Stomach (tissue), 8 donors: ENCODE measurements at regions not wholly inside any gene's neighbourhood (a gene's known extent, or its start where the extent isn't known, plus 50 kb on each side); places are given as distances from the start of the nearest gene placed in this dataset.

ENCODE experiments used
- DNase-seq, 2 donors: peaks; one replicate each; pipeline versions ENCODE4 v3.0.0 to v3.0.0-alpha.2; 2013 to 2019
- H3K27ac ChIP-seq, 5 donors: fragments of 200-600 bp in 4 of 5; sonication (generic) in 4 of 5; one replicate each; pipeline ENCODE4 v1.5.1; 2013 to 2019; ENCODE audit warnings: mild to moderate bottlenecking in 1 of 5, moderate library complexity in 1 of 5
- H3K27me3 ChIP-seq, 3 donors: fragments of 200-600 bp; sonication (generic); one replicate each; pipeline ENCODE4 v1.5.1; 2017 to 2019; ENCODE audit warnings: mixed run types in 1 of 3
- H3K36me3 ChIP-seq, 4 donors: fragments of 200-600 bp; sonication (generic); 1 replicate in 3 of 4; 2 replicates in 1 of 4; pipeline ENCODE4 v1.5.1; 2016 to 2019
- H3K4me1 ChIP-seq, 4 donors: fragments of 200-600 bp; sonication (generic); one replicate each; pipeline ENCODE4 v1.5.1; 2016 to 2019
- H3K4me3 ChIP-seq, 4 donors: fragments of 200-600 bp; sonication (generic) in 3 of 4; one replicate each; pipeline ENCODE4 v1.5.1; 2016 to 2019; ENCODE audit warnings: mild to moderate bottlenecking in 1 of 4
- H3K9me3 ChIP-seq, 4 donors: fragments of 200-600 bp; sonication (generic); one replicate each; pipeline ENCODE4 v1.5.1; 2016 to 2019
- EP300 ChIP-seq: sonication (generic); formaldehyde crosslinking; IDR thresholded peaks from one replicate; pipeline ENCODE4 v1.6.1; 2017; ENCODE audit warnings: antibody characterized with exemption
- POLR2A ChIP-seq, 4 donors: fragments of 450-650 bp; IDR thresholded peaks; one replicate each; pipeline ENCODE4 v1.6.1; 2016; ENCODE audit warnings: antibody characterized with exemption in 4 of 4, control low read depth in 2 of 4, mild to moderate bottlenecking in 1 of 4, moderate library complexity in 1 of 4
- POLR2AphosphoS5 ChIP-seq, 3 donors: sonication (generic); formaldehyde crosslinking; IDR thresholded peaks; one replicate each; pipeline ENCODE4 v1.6.1; 2016; ENCODE audit warnings: antibody characterized with exemption in 3 of 3
- WGBS, 5 donors: extraction: QIAGEN DNeasy Blood & Tissue Kit in 3 of 5; methylation state at CpG; one replicate each; pipeline versions ENCODE4 v1.1.5 to v1.1.7; 2013 to 2018; 5-methylcytosine and 5-hydroxymethylcytosine counted together
- intact Hi-C: fragments of 100-400 bp; cut with DNase I; formaldehyde crosslinking; loops from one replicate; pipeline ENCODE4 v1.15.1; 2023; ENCODE audit warnings: low total_unique reads
- TF ChIP-seq, protein P1 (sequence below), 7 experiments: fragments of 450-650 bp in 4 of 7; fragments of 200-600 bp in 3 of 7; sonication (generic) in 3 of 7; IDR thresholded peaks; one replicate each; pipeline ENCODE4 v1.5.1; 2016 to 2019; ENCODE audit warnings: antibody characterized with exemption in 7 of 7, control low read depth in 2 of 7, mild to moderate bottlenecking in 1 of 7
- donor health status: healthy with polysubstance abuse.
- donor health status: Bipolar disorder and iron deficiency.
- donor health status: healthy.

DNA sequence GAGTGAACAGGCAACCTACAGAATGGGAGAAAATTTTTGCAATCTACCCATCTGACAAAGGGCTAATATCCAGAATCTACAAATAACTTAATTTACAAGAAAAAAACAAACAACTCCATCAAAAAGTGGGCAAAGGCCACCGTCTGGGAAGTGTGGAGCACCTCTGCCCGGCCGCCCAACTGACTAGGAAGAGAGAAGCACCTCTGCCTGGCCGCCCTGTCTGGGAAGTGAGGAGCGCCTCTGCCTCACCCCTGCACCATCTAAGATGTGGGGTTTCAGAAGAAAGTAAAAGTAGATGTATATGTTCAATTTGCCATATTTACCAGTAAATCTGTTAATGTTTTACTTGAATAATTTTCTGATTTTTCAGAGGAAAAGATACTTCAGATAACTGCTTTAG, 108.1 kb upstream of the TMEM161B start:
- H3K27ac ChIP-seq = no peak overlapping the region
- no peaks in the 10 kb centered on the region for H3K9me3 ChIP-seq
- WGBS, 5 donors = 89 to 96% (median 91%) methylated on average over 5 of the region's 5 CpGs
- intact Hi-C loops = no loop called here
- H3K4me1 ChIP-seq = no peaks in the 10 kb centered on the region
- no peak overlapping the region for H3K4me3 ChIP-seq
- TF ChIP-seq POLR2AphosphoS5 (IDR thresholded peaks at IDR 0.05) (no peak), EP300 (no peak), POLR2A (IDR thresholded peaks at IDR 0.05) (no peak)
- TF ChIP-seq, protein P1, sequence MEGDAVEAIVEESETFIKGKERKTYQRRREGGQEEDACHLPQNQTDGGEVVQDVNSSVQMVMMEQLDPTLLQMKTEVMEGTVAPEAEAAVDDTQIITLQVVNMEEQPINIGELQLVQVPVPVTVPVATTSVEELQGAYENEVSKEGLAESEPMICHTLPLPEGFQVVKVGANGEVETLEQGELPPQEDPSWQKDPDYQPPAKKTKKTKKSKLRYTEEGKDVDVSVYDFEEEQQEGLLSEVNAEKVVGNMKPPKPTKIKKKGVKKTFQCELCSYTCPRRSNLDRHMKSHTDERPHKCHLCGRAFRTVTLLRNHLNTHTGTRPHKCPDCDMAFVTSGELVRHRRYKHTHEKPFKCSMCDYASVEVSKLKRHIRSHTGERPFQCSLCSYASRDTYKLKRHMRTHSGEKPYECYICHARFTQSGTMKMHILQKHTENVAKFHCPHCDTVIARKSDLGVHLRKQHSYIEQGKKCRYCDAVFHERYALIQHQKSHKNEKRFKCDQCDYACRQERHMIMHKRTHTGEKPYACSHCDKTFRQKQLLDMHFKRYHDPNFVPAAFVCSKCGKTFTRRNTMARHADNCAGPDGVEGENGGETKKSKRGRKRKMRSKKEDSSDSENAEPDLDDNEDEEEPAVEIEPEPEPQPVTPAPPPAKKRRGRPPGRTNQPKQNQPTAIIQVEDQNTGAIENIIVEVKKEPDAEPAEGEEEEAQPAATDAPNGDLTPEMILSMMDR (IDR thresholded peaks at IDR 0.05) = no peak
- no peaks in the 10 kb centered on the region for H3K36me3 ChIP-seq
- H3K27me3 ChIP-seq = no peaks in the 10 kb centered on the region
- DNase-seq = no peak

DNA sequence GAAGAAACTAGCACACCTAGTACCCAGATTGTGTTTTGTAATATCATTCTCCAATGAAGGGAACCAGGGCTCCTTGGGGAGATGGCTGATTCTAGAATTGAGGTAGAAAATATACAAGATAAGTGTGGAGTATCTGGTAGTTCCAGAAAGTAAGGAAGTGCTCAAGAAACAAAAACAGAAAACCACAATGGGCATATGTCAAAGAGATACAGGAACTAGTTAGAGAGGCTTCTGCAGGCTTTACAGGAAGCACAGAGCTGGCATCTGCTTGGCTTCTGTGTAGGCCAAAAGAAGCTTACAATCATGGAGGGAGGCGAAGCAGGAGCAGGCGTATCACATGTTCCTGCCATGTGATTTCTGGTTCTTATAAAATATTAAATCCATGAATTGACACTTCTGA, 105.7 kb upstream of the TMEM161B start:
- DNase-seq = no peak

GRCh38 chr5:88370824-88371223, 102.2 kb upstream of the TMEM161B start:
- intact Hi-C loops = no loop called here
- Histone ChIP-seq H3K4me1 (no peaks in the 10 kb centered on the region), H3K27ac (no peak overlapping the region), H3K9me3 (no peaks in the 10 kb centered on the region), H3K36me3 (no peaks in the 10 kb centered on the region), H3K4me3 (no peak overlapping the region), H3K27me3 (no peaks in the 10 kb centered on the region)
- no peak for DNase-seq
- TF ChIP-seq POLR2AphosphoS5 (IDR thresholded peaks at IDR 0.05) (no peak), POLR2A (IDR thresholded peaks at IDR 0.05) (no peak), EP300 (no peak)
- TF ChIP-seq, protein P1 (IDR thresholded peaks at IDR 0.05) = no peak

More for the DNA sequence above, 105.7 kb upstream of the TMEM161B start:
- Histone ChIP-seq H3K4me1 (no peaks in the 10 kb centered on the region), H3K36me3 (no peaks in the 10 kb centered on the region), H3K4me3 (no peak overlapping the region), H3K9me3 (no peaks in the 10 kb centered on the region), H3K27me3 (no peaks in the 10 kb centered on the region), H3K27ac (no peak overlapping the region)
- TF ChIP-seq EP300 (no peak), POLR2A (IDR thresholded peaks at IDR 0.05) (no peak), POLR2AphosphoS5 (IDR thresholded peaks at IDR 0.05) (no peak)
- TF ChIP-seq, protein P1 (IDR thresholded peaks at IDR 0.05) = no peak
- intact Hi-C loops = no loop called here
- 92 to 100% (median 97%) methylated on average over 2 of the region's 2 CpGs for WGBS, 5 donors

GRCh38 chr5:88368201-88368600, 99.6 kb upstream of the TMEM161B start:
- no peaks in the 10 kb centered on the region for H3K9me3 ChIP-seq
- no peak overlapping the region for H3K27ac ChIP-seq
- intact Hi-C loops = no loop called here
- DNase-seq = no peak
- no peaks in the 10 kb centered on the region for H3K36me3 ChIP-seq
- TF ChIP-seq POLR2AphosphoS5 (IDR thresholded peaks at IDR 0.05) (no peak), POLR2A (IDR thresholded peaks at IDR 0.05) (no peak), EP300 (no peak)
- TF ChIP-seq, protein P1 (IDR thresholded peaks at IDR 0.05) = no peak
- no peaks in the 10 kb centered on the region for H3K27me3 ChIP-seq
- H3K4me3 ChIP-seq = no peak overlapping the region
- WGBS, 5 donors = 67 to 73% (median 71%) methylated on average over 2 of the region's 2 CpGs
- H3K4me1 ChIP-seq = no peaks in the 10 kb centered on the region
